ENCODE measurements at regions not wholly inside any gene's neighbourhood (a gene's known extent, or its start where the extent isn't known, plus 50 kb on each side); places are given as distances from the start of the nearest gene placed in this dataset.
"Not testable (repeated sequence)": the region's sequence is repeated elsewhere in the genome, so short reads cannot be mapped to it uniquely, and the experiment has no call there.

DNA sequence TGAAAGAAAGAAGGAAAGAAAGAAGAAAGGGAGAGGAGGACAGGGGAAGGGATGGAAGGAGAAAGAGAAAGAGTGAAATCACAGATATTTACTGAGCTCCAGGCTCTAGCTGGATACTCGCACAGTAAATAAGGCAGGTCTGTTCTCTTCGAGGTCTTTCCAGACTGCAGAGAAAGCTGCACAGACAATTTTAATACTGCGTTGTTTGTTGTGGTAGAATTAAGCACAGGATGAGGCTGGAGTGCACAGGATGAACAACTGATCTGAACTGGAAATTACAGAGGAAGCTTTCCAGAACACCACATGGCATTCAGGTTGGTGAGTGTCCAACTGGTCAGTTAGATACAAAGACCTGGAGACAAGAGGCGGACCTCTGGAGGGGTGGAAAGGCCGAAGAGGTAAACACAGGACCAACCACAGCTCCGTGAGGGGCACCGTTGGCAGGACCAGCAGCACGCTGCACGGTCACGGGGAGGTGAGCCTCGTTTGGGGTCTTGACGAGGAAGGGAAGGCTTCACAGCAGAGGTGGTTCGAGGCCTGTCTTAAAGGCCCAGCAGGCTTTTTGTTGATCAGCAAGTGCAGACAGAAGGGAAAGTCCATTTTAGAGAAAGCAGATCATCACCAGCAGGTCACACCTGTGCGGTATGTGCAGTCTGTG is 121.7 kb downstream of the ATP6V0E2 start:
- DNase-seq, result not testable (repeated sequence)

DNA sequence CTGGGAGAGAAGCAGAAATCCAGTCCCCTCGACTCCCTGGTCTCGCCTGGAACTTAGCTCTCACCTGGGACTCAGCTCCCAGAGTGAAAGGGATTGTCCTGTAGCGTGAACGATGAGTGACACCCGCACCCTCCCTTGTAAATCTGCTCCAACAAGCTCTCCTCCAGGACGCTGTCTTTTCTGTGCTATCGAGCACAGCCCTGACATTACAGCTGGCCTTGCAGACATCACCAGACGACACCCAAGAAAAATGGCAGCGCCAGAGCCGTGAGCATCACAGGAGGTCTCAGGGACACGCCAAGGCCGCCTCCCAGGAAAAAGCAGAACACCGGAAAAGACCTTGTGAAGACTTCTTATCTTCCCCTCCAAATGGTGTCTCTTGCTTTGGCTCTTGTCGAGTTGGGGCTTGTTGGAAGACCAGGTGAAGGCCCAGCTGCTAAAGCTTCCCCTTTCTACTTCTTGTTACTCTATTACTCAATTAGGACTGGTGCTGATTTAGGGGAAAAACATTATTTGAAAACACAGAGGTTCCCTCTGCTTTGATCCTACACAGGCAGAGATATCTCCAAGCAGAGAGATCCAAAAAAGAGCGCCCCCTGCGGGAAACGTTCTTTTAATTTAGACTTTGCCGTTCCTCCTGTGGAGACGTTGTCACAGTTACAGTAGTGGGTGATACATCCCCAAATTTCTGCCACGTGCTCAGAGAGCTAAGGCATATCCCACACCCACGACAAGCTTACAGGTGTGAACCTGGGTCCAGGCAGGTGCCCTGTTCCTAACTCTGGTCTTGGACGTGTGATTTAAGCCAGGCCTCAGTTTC is 127.2 kb downstream of the ATP6V0E2 start:
- DNase-seq, result not testable (repeated sequence)

- no peak for DNase-seq
Measured at GRCh38 chr7:150003304-150003810, 129.6 kb downstream of the ATP6V0E2 start.

DNA sequence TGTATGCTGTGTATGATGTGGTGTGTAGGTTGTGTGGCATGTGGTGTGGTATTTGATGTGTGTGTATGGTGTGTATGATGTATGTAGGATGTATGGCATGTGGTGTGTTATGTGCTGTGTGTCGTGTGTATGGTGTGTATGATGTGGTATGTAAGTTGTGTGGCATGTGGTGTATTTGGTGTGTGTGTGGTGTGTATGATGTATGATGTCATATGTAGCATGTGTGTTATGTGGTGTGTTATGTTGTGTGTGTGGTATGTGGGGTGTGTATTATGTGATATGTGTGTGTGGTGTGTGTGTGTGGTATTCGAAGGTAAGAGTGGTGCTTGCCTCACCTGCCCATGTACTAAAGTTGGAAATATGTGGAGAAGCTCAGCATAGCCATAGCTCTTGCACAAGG is 130.2 kb downstream of the ATP6V0E2 start:
- DNase-seq, result not testable (repeated sequence)

GRCh38 chr7:150004843-150005242 is 131.1 kb downstream of the ATP6V0E2 start:
- DNase-seq, result not testable (repeated sequence)

GRCh38 chr7:150009620-150010303 is 136.0 kb downstream of the ATP6V0E2 start:
- DNase-seq, result not testable (repeated sequence)

DNA sequence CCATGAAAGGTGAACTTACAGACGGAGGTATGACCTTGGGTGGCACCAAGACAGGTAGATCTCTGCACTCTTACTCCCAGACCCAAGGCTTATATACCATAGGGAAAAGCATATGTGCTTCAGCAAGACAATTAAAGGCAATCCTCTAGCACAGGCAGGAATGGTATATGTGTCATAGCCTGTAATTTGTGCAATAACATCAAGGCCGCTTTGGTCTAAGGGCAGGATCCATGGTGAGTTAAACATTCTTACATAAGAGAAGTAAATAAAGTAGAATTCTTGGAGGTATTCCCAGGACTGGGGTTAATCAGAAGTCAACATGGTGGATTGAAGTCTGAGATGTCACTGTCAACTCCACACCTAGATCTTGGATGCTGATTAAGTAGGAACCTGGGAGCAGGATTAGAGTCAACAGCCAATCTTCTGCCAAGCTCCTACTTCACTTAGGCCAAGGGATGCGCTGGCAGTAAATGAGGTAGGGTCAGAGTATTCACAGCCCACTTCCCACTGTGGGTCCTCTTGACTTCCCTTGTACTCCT is 143.0 kb downstream of the ATP6V0E2 start:
- not testable (repeated sequence) for DNase-seq

DNA sequence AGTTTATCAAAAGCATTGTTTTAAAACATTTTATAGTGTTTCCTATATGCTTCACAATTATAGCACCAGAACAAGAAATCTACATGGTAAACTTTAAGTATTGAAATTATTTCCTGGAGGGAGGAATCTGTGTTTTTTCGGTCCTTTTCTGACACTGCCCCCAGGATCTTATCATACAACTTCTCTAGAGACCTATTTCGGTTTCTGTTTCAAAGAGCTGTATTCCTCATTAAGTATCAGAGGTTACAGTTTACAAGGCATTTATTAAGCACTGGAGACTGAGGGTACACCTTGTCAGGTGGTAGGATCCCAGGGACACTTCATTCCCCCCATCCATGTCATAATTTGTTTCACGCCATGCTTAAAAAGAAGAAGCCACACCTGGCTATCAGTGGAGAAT is 146.4 kb downstream of the ATP6V0E2 start:
- DNase-seq, result not testable (repeated sequence)

- DNase-seq, result not testable (repeated sequence)
Measured at GRCh38 chr7:150024550-150025490, 151.1 kb downstream of the ATP6V0E2 start.

DNA sequence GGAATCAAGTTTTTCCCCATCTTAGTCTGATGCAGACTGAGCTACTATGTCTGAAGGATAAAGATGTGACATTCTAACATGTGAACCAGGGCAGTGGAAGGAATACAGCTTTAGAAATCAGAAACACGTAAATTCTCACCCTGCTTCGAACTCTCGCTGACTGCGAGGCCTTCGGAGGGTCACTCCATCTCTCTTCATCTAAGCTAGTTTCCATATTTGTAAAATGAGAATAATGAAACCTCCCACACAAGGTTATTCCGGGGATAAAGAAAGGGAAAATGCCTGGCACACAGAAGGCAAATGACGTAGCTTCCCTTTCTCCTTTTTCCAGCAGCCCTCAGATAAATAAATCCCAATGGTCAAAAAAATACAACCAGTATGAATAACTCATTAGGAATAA is 152.0 kb downstream of the ATP6V0E2 start:
- DNase-seq, result not testable (repeated sequence)

DNA sequence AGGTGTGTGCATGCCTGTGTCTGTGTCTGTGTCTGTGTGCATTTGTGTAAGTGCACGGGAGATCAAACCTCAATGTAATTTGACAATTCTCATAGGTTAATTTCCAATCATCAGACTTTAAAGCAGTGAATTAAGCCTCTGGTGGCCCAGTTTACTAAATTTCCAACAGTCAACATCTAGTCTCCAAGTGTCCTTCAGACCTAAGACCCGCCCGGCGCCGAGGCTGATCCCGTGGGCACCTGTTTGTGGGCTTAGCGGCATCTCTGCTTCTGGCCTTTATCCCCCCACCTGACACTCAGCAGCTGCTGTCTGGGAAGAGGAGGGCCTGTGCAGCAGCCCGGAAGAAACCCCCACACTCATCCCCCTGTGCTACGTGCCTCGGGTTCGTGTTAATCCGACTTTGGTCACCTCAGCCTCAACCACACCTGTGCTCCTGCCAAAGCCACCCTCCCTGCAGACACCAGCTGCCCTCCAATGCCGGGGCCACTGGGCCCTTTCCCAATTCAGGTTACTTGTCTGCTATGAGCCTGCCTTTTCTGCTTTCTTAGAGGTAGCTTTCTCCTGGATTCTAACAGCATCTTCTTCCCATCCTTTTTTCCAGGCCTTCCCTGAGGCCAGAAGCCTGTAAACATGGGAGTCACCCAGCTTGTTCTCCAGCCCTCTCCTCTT is 154.7 kb downstream of the ATP6V0E2 start:
- DNase-seq, result not testable (repeated sequence)

DNA sequence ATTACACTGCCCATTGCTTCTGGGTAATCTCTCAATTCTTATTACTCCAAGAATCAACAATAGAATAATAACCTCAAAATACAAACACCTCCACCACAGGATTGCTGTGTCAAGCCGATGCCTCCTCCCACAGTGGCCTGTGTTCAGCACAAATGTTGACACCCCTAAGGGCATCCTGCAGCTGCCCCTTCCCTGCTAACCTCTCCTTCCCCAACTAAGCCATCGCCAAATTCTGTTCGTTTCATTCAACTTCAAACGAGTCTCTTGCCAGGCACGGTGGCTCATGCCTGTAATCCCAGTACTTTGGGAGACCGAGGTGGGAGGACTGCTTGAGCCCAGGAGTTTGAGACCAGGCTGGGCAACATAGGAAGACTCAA is 155.2 kb downstream of the ATP6V0E2 start:
- not testable (repeated sequence) for DNase-seq

GRCh38 chr7:150031733-150032132 is 158.0 kb downstream of the ATP6V0E2 start:
- DNase-seq, result not testable (repeated sequence)

DNA sequence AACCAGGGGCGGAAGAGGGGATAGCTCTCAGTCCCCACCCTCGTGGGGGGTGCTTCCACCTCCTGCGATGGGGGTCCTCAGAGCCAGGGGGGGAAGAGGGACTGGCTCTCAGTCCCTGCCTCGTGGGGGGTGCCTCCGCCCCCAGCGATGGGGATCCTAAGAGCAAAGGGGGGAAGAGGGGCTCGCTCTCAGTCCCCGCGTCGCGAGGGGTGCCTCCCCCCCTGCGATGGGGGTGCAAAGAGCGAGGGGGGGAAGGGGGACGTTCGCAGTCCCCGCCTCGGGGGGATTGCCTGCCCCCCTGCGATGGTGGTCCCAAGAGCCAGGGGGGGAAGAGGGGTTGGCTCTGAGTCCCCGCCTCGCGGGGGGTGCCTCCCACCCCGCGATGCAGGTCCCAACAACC is 159.9 kb downstream of the ATP6V0E2 start:
- DNase-seq, result not testable (repeated sequence)

DNA sequence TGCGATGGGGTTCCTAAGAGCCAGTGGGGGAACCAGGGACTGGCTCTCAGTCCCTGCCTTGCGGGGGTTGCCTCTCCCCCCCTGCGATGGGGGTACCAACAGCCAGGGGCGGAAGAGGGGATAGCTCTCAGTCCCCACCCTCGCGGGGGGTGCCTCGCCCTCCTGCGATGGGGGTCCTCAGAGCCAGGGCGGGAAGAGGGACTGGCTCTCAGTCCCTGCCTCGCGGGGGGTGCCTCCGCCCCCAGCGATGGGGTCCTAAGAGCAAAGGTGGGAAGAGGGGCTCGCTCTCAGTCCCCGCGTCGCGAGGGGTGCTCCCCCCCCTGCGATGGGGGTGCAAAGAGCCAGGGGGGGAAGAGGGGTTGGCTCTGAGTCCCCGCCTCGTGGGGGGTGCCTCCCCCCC is 162.0 kb downstream of the ATP6V0E2 start:
- not testable (repeated sequence) for DNase-seq

GRCh38 chr7:150039061-150039460 is 165.3 kb downstream of the ATP6V0E2 start:
- not testable (repeated sequence) for DNase-seq

DNA sequence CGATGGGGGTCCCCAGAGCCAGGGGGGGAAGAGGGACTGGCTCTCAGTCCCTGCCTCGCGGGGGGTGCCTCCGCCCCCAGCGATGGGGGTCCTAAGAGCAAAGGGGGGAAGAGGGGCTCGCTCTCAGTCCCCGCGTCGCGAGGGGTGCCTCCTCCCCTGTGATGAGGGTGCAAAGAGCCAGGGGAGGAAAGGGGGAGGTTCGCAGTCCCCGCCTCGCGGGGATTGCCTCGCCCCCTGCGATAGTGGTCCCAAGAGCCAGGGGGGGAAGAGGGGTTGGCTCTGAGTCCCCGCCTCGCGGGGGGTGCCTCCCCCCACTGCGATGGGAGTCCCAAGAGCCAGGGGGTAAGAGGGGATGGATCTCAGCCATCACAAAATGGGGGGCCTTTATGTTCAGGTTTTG is 168.5 kb downstream of the ATP6V0E2 start:
- not testable (repeated sequence) for DNase-seq

DNA sequence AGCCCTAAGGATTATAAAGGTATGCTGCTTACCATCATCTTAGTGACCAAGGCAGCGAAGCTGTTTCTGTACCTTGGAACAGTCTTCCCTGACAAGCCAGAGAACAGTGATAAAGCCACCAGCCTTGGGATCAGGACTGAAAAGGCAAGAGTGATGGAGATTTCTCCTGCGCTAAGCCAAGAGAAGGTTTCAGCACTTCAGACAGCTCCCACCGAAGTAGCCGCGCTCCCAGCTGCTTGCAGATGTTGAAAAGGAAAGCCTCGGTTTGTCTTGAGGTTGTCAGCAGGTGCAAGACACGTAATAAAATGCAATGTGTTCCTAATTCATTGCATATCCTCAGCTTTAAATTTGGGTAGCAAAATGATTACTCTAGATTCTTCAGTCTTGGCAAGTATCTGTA is 171.0 kb downstream of the ATP6V0E2 start:
- DNase-seq, result not testable (repeated sequence)

DNA sequence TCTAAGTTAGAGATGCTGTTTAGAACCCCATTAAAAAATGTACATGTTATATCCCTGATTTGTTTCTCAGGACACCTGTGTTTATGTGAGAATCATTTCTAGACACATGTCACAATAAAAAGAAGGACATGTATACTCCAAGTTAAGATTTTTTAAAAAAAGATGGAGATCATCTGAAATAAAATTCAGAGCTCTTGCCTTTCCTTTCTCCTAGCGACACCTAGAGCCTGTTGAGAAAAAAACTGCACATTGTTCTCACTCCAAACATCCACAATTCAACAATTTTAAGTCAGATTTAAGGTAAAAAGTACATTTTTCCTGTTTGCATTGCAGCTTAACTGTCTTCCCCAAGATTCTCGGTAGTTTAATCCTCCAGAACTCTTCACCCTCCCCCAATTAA is 171.8 kb downstream of the ATP6V0E2 start:
- not testable (repeated sequence) for DNase-seq

GRCh38 chr7:150046290-150047194 is 172.8 kb downstream of the ATP6V0E2 start:
- not testable (repeated sequence) for DNase-seq
